ENCODE measurements at regions not wholly inside any gene's neighbourhood (a gene's known extent, or its start where the extent isn't known, plus 50 kb on each side); places are given as distances from the start of the nearest gene placed in this dataset.

GRCh38 chr1:192916021-192916420 is 107.2 kb downstream of the RGS2 start:
- intact Hi-C loops (cut with DNase I; ENCODE audit: low total_unique reads) = no loop called here
- DNase-seq = no peak
- no peak for TF ChIP-seq POLR2A (IDR thresholded peaks at IDR 0.05)
- no peak for TF ChIP-seq CTCF (IDR thresholded peaks at IDR 0.05)
- no peaks in the 10 kb centered on the region for H3K9me3 ChIP-seq
- H3K27me3 ChIP-seq = no peaks in the 10 kb centered on the region
- H3K4me3 ChIP-seq = no peak overlapping the region
- H3K4me1 ChIP-seq = no peaks in the 10 kb centered on the region
- no peak overlapping the region for H3K27ac ChIP-seq
- H3K36me3 ChIP-seq (ENCODE audit: low read depth, missing control alignments) = no peaks in the 10 kb centered on the region
- 76 to 79% methylated on average over 1 of the region's 1 CpG for WGBS, 2 donors

GRCh38 chr1:192918259-192918658 is 109.4 kb downstream of the RGS2 start:
- TF ChIP-seq CTCF (IDR thresholded peaks at IDR 0.05) = no peak
- WGBS, 2 donors = 90% methylated on average over 1 of the region's 1 CpG
- intact Hi-C loops (cut with DNase I; ENCODE audit: low total_unique reads) = no loop called here
- Histone ChIP-seq H3K36me3 (ENCODE audit: low read depth, missing control alignments) (no peaks in the 10 kb centered on the region), H3K4me1 (no peaks in the 10 kb centered on the region), H3K27me3 (no peaks in the 10 kb centered on the region), H3K9me3 (no peaks in the 10 kb centered on the region), H3K27ac (no peak overlapping the region), H3K4me3 (no peak overlapping the region)
- no peak for DNase-seq

DNA sequence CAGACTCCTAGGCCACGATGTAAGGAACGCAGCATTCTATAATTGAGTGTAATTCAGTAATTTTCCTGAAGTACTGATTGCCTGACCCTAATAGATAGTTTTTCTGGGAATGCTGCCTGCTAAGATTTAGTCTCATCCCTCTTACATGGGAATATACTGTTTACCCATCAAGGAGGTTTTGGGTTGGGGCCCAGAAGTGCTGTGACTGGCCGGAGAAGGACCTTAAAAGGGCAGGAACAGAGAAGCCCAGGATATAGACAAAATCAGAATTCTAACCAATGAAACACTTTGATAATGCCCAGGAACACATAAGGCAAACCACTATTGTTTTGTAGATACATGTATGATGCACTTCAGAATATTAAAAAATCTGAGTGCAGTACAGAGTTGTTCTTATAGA is 111.6 kb downstream of the RGS2 start:
- no peak for DNase-seq
- intact Hi-C loops (cut with DNase I; ENCODE audit: low total_unique reads) = no loop called here
- Histone ChIP-seq H3K4me3 (no peak overlapping the region), H3K4me1 (no peaks in the 10 kb centered on the region), H3K36me3 (ENCODE audit: low read depth, missing control alignments) (no peaks in the 10 kb centered on the region), H3K27ac (no peak overlapping the region), H3K9me3 (no peaks in the 10 kb centered on the region), H3K27me3 (no peaks in the 10 kb centered on the region)
- TF ChIP-seq POLR2A (IDR thresholded peaks at IDR 0.05) (no peak), CTCF (IDR thresholded peaks at IDR 0.05) (no peak)
- 82% methylated on average over 3 of the region's 3 CpGs for WGBS, 2 donors

DNA sequence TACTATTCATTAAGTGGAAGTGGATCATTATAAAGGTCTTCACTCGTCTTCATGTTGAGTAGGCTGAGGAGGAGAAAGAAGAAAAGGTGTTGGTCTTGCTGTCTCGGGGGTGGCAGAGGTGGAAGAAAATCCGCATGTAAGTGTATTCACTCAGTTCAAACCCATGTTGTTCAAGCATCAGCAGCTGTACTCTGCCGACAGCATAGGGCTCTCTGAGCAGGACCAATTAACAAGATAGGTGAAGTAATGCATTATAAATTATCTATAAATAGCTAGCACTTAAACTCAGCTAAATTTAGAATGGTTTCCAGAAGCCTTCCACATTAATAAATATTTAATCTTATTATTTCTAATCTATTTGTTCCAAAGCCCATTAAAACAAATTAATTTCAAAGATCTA is 116.8 kb downstream of the RGS2 start:
- H3K27me3 ChIP-seq = no peaks in the 10 kb centered on the region
- intact Hi-C loops (cut with DNase I; ENCODE audit: low total_unique reads) = no loop called here
- TF ChIP-seq CTCF (IDR thresholded peaks at IDR 0.05) (no peak), POLR2A (IDR thresholded peaks at IDR 0.05) (no peak)
- DNase-seq = no peak
- H3K9me3 ChIP-seq = no peaks in the 10 kb centered on the region
- WGBS, 2 donors = 79 to 85% methylated on average over 4 of the region's 4 CpGs
- H3K4me1 ChIP-seq = no peaks in the 10 kb centered on the region
- no peaks in the 10 kb centered on the region for H3K36me3 ChIP-seq (ENCODE audit: low read depth, missing control alignments)
- no peak overlapping the region for H3K4me3 ChIP-seq
- no peak overlapping the region for H3K27ac ChIP-seq

DNA sequence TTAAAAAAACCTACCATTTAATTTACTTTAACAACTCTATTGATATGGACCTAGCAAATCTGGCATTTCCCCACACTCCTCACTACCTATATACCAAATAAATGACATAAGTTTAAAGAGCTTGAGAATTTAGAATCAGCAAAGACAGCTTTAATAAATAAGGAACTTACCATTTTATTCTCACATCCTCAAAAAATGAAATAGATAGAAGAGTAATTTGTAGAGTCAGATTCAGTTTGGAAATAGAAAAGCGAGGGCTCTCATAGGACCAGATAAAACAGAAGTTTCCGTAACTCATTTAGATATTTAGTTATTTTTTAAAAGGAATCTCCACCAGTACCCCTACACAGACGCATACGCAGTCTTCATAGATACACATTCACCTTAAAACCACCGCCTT is 117.9 kb downstream of the RGS2 start:
- Histone ChIP-seq H3K36me3 (ENCODE audit: low read depth, missing control alignments) (no peaks in the 10 kb centered on the region), H3K4me3 (no peak overlapping the region), H3K27me3 (no peaks in the 10 kb centered on the region), H3K9me3 (no peaks in the 10 kb centered on the region), H3K4me1 (no peaks in the 10 kb centered on the region), H3K27ac (no peak overlapping the region)
- WGBS, 2 donors = 90 to 91% methylated on average over 5 of the region's 5 CpGs
- no peak for TF ChIP-seq POLR2A (IDR thresholded peaks at IDR 0.05)
- TF ChIP-seq CTCF (IDR thresholded peaks at IDR 0.05) = no peak
- no peak for DNase-seq
- intact Hi-C loops (cut with DNase I; ENCODE audit: low total_unique reads) = no loop called here
